ENCODE measurements at regions not wholly inside any gene's neighbourhood (a gene's known extent, or its start where the extent isn't known, plus 50 kb on each side); places are given as distances from the start of the nearest gene placed in this dataset.
"Not testable (repeated sequence)": the region's sequence is repeated elsewhere in the genome, so short reads cannot be mapped to it uniquely, and the experiment has no call there.

DNA sequence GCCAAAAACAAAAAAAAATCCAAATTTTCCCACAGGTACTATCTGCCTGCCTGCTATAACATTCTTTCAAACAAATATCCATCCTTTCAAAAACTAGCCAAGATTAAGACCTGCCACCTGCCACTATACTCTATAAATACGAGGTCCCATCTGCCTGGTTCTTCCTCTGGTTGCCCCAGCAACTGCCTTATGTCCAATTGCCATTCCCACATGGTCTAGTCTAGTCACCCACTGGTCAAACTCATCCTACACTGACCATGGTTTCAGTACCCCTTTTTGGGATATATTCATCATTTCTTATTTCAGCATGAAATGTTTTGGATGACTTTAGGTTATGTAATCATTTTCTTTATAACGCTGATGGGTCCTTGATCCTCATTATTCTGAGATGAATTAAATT lies 95.1 kb upstream of the CCNG1 start:
- ATAC-seq (ENCODE audit: low read depth in 2 of 2) (no peak), DNase-seq (no peak)
- Histone ChIP-seq H3K4me3 (ENCODE audit: low read depth, low read length) (no peak overlapping the region), H3K27ac (ENCODE audit: insufficient read depth, low read length, poor library complexity, severe bottlenecking) (no peak overlapping the region), H3K4me1 (ENCODE audit: control insufficient read depth, insufficient read depth, low read length, poor library complexity, severe bottlenecking) (no peaks in the 10 kb centered on the region), H3K9me3 (ENCODE audit: control insufficient read depth in 2 of 2, low read length in 2 of 2) (no peaks in the 10 kb centered on the region), H3K27me3 (ENCODE audit: control insufficient read depth, insufficient read depth, low read length) (peaks cover 2% of the 10 kb centered on the region), H3K36me3 (ENCODE audit: control insufficient read depth, insufficient read depth, low read length) (no peaks in the 10 kb centered on the region)
- Mint-ChIP-seq H3K9me3 (peaks cover 0 to 1% (median 0%) of the 10 kb centered on the region in 7 donors), H3K27ac (no peak overlapping the region), H3K36me3 (no peaks in the 10 kb centered on the region), H3K4me1 (no peaks in the 10 kb centered on the region), H3K4me3 (no peak overlapping the region), H3K27me3 (no peaks in the 10 kb centered on the region)

DNA sequence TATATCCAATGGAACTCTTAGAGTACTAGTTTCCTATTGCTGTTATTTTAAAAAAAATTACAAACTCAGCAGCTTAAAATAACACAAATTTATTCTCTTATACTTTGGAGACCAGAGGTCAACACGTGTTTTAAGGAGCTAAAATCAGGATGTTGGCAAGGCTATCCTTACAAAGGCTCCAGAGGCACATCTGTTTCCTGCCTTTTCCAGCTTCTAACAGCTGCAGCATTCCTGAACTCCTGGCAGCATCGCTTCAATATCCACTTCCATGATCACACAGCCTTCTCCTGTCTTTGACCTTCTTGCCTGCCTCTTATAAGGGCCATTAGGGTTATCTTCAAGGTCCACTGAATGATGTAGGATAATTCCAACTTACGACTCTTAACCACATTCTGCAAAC lies 92.2 kb upstream of the CCNG1 start:
- H3K27me3 ChIP-seq (ENCODE audit: control insufficient read depth, insufficient read depth, low read length), result peaks cover 2% of the 10 kb centered on the region
- no peaks in the 10 kb centered on the region for H3K4me1 ChIP-seq (ENCODE audit: control insufficient read depth, insufficient read depth, low read length, poor library complexity, severe bottlenecking)
- Mint-ChIP-seq H3K4me3 (no peak overlapping the region), H3K9me3 (peaks cover 0 to 1% (median 0%) of the 10 kb centered on the region in 7 donors), H3K27ac (peak overlapping the region in 1 of 3 donors; percentile 27), H3K27me3 (no peaks in the 10 kb centered on the region), H3K36me3 (no peaks in the 10 kb centered on the region), H3K4me1 (no peaks in the 10 kb centered on the region)
- no peak overlapping the region for H3K27ac ChIP-seq (ENCODE audit: insufficient read depth, low read length, poor library complexity, severe bottlenecking)
- no peaks in the 10 kb centered on the region for H3K9me3 ChIP-seq (ENCODE audit: control insufficient read depth in 2 of 2, low read length in 2 of 2)
- DNase-seq (no peak), ATAC-seq (ENCODE audit: low read depth in 2 of 2) (no peak)
- no peak overlapping the region for H3K4me3 ChIP-seq (ENCODE audit: low read depth, low read length)
- H3K36me3 ChIP-seq (ENCODE audit: control insufficient read depth, insufficient read depth, low read length), result no peaks in the 10 kb centered on the region

DNA sequence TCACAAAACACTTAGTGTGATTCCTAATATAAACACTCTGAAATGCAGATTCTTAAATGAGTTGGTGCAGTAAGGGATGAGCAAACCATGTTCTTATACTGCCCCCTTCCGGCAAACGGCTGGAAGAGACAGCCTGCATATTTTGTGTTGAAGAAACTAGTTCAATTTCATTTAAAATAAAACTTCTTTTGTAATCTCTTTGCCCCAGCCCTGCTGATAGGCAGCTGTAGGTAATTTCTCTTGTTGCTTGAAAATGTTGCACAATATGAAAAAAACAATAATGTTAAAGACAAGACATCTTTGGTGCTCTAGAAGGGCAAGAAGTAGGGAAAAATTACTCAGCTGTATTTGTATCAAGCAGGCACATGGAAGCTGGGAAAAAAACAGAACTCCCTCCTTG lies 89.7 kb upstream of the CCNG1 start:
- H3K9me3 ChIP-seq (ENCODE audit: control insufficient read depth in 2 of 2, low read length in 2 of 2), result no peaks in the 10 kb centered on the region
- H3K4me1 ChIP-seq (ENCODE audit: control insufficient read depth, insufficient read depth, low read length, poor library complexity, severe bottlenecking), result no peaks in the 10 kb centered on the region
- H3K27ac ChIP-seq (ENCODE audit: insufficient read depth, low read length, poor library complexity, severe bottlenecking), result no peak overlapping the region
- DNase-seq, result peak; percentile 11 to 69 (median 45)
- H3K4me3 ChIP-seq (ENCODE audit: low read depth, low read length), result no peak overlapping the region
- H3K27me3 Mint-ChIP-seq, result no peaks in the 10 kb centered on the region
- no peak overlapping the region for H3K27ac Mint-ChIP-seq
- no peaks in the 10 kb centered on the region for H3K9me3 Mint-ChIP-seq
- H3K4me1 Mint-ChIP-seq, result no peaks in the 10 kb centered on the region
- H3K36me3 Mint-ChIP-seq, result no peaks in the 10 kb centered on the region
- H3K27me3 ChIP-seq (ENCODE audit: control insufficient read depth, insufficient read depth, low read length), result peaks cover 2% of the 10 kb centered on the region
- H3K4me3 Mint-ChIP-seq, result no peak overlapping the region
- ATAC-seq (ENCODE audit: low read depth in 2 of 2), result peak in 1 of 2 donors; percentile 40
- H3K36me3 ChIP-seq (ENCODE audit: control insufficient read depth, insufficient read depth, low read length), result no peaks in the 10 kb centered on the region

DNA sequence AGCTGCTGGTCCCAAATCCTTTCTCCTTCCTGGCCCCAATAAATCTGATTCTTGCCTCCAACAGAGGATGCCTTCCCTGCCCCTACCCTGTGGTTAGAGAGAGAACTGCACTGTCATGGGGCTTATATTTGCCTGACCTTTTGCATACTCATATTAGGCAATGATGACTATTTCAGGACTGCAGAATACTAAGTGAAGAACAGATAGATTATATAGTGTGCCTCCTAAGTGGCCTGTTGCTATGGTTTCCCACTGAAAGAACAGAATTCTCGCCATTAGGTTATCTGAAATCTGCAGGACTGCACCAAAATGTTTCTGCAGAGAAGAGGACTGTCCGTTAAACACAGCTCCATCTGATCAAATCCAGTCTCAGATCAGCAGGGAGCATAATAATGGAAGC lies 87.3 kb upstream of the CCNG1 start:
- Mint-ChIP-seq H3K4me3 (no peak overlapping the region), H3K36me3 (no peaks in the 10 kb centered on the region), H3K27ac (no peak overlapping the region), H3K27me3 (peaks cover under 1% of the 10 kb centered on the region), H3K4me1 (no peaks in the 10 kb centered on the region), H3K9me3 (no peaks in the 10 kb centered on the region)
- Histone ChIP-seq H3K9me3 (ENCODE audit: control insufficient read depth in 2 of 2, low read length in 2 of 2) (no peaks in the 10 kb centered on the region), H3K4me3 (ENCODE audit: low read depth, low read length) (no peak overlapping the region), H3K27me3 (ENCODE audit: control insufficient read depth, insufficient read depth, low read length) (peaks cover 2% of the 10 kb centered on the region), H3K4me1 (ENCODE audit: control insufficient read depth, insufficient read depth, low read length, poor library complexity, severe bottlenecking) (no peaks in the 10 kb centered on the region), H3K27ac (ENCODE audit: insufficient read depth, low read length, poor library complexity, severe bottlenecking) (no peak overlapping the region), H3K36me3 (ENCODE audit: control insufficient read depth, insufficient read depth, low read length) (no peaks in the 10 kb centered on the region)
- ATAC-seq (ENCODE audit: low read depth in 2 of 2) (no peak), DNase-seq (no peak)

DNA sequence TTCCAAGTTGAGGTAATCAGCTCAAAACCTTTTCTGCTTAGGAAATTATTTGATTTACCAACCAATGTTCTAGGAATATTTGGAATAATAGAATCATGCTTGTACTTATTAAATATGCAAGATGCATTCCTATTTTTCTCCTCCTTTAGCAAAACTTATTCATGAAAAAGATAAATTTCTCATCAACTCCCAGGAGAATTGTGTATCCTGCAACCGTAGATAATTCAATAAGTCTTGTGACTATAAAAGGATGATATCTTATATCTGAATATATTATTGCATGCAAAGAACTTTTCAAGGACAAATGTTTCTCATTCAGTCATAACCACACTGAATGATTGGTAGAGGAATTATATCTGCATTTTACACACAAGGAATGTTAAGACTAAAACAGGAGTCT lies 84.9 kb upstream of the CCNG1 start:
- Histone ChIP-seq H3K4me3 (ENCODE audit: low read depth, low read length) (no peak overlapping the region), H3K27ac (ENCODE audit: insufficient read depth, low read length, poor library complexity, severe bottlenecking) (no peak overlapping the region), H3K4me1 (ENCODE audit: control insufficient read depth, insufficient read depth, low read length, poor library complexity, severe bottlenecking) (no peaks in the 10 kb centered on the region), H3K36me3 (ENCODE audit: control insufficient read depth, insufficient read depth, low read length) (no peaks in the 10 kb centered on the region), H3K27me3 (ENCODE audit: control insufficient read depth, insufficient read depth, low read length) (no peaks in the 10 kb centered on the region), H3K9me3 (ENCODE audit: control insufficient read depth in 2 of 2, low read length in 2 of 2) (no peaks in the 10 kb centered on the region)
- Mint-ChIP-seq H3K36me3 (no peaks in the 10 kb centered on the region), H3K9me3 (no peaks in the 10 kb centered on the region), H3K4me1 (no peaks in the 10 kb centered on the region), H3K4me3 (no peak overlapping the region), H3K27me3 (peaks cover 9% of the 10 kb centered on the region), H3K27ac (no peak overlapping the region)
- no peak for DNase-seq
- no peak for ATAC-seq (ENCODE audit: low read depth in 2 of 2)

DNA sequence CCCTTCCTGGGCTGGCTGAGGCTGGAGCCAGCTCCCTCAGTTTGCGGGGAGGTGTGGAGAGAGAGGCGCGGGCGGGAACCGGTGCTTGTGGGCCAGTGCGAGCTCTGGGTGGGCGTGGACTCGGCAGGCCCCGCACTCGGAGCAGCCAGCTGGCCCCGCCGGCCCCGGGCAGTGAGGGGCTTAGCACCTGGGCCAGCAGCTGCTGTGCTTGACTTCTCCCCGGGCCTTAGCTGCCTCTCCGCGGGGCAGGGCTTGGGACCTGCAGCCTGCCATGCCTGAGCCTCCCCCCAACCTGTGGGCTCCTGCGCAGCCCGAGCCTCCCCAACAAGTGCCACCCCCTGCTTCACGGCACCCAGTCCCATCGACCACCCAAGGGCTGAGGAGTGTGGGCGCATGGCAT lies 81.6 kb upstream of the CCNG1 start:
- H3K4me1 Mint-ChIP-seq; H3K27ac Mint-ChIP-seq; H3K36me3 ChIP-seq (ENCODE audit: control insufficient read depth, insufficient read depth, low read length); H3K36me3 Mint-ChIP-seq; H3K4me3 ChIP-seq (ENCODE audit: low read depth, low read length); DNase-seq; H3K27me3 ChIP-seq (ENCODE audit: control insufficient read depth, insufficient read depth, low read length); H3K4me3 Mint-ChIP-seq; H3K9me3 Mint-ChIP-seq; H3K27ac ChIP-seq (ENCODE audit: insufficient read depth, low read length, poor library complexity, severe bottlenecking); ATAC-seq (ENCODE audit: low read depth in 2 of 2); H3K9me3 ChIP-seq (ENCODE audit: control insufficient read depth in 2 of 2, low read length in 2 of 2); H3K4me1 ChIP-seq (ENCODE audit: control insufficient read depth, insufficient read depth, low read length, poor library complexity, severe bottlenecking): not testable (repeated sequence)
- H3K27me3 Mint-ChIP-seq, result peaks cover 10% of the 10 kb centered on the region

DNA sequence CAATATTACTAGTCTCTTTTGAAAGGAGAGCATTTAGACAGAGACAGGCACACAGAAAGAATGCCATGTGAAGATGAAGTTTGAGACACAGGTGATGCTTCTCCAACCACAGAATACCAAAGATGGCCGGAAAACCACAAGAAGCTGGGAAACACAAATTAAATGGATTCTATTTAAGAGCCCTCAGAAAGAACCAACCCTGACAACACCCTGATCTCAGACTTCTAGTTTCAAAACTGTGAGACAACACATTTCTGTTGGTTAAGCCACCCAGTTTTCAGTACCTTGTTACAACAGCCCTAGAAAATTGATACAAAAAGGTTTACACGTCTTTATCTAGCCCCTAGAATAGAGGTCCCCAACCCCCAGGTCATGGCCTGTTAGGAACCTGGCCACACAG lies 79.8 kb upstream of the CCNG1 start:
- no peak overlapping the region for H3K4me3 Mint-ChIP-seq
- no peak overlapping the region for H3K27ac Mint-ChIP-seq
- H3K4me1 Mint-ChIP-seq, result no peaks in the 10 kb centered on the region
- Histone ChIP-seq H3K4me3 (ENCODE audit: low read depth, low read length) (no peak overlapping the region), H3K9me3 (ENCODE audit: control insufficient read depth in 2 of 2, low read length in 2 of 2) (no peaks in the 10 kb centered on the region), H3K4me1 (ENCODE audit: control insufficient read depth, insufficient read depth, low read length, poor library complexity, severe bottlenecking) (no peaks in the 10 kb centered on the region), H3K36me3 (ENCODE audit: control insufficient read depth, insufficient read depth, low read length) (no peaks in the 10 kb centered on the region), H3K27me3 (ENCODE audit: control insufficient read depth, insufficient read depth, low read length) (no peaks in the 10 kb centered on the region), H3K27ac (ENCODE audit: insufficient read depth, low read length, poor library complexity, severe bottlenecking) (no peak overlapping the region)
- H3K36me3 Mint-ChIP-seq, result no peaks in the 10 kb centered on the region
- peaks cover 10% of the 10 kb centered on the region for H3K27me3 Mint-ChIP-seq
- peaks cover 0 to 1% (median 0%) of the 10 kb centered on the region in 7 donors for H3K9me3 Mint-ChIP-seq
- no peak for DNase-seq
- no peak for ATAC-seq (ENCODE audit: low read depth in 2 of 2)

DNA sequence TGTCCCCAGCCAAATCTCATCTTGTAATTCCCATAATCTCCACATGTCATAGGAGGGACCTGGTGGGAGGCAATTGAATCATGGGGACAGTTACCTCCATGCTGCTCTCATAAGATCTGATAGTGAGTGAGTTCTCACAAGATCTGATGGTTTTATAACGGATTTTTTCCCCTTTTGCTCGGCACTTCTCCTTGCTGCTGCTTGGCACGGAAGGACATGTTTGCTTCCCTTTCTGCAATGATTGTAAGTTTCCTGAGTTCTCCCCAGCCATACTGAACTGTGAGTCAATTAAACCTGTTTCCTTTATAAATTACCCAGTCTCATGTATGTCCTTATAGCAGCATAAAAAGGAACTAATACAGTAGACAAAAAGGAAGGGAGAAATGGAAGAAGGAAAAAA lies 76.7 kb upstream of the CCNG1 start:
- no peaks in the 10 kb centered on the region for H3K36me3 Mint-ChIP-seq
- no peak overlapping the region for H3K27ac Mint-ChIP-seq
- peak overlapping the region in 1 of 4 donors; percentile 4 for H3K4me3 Mint-ChIP-seq
- peaks cover 7% of the 10 kb centered on the region for H3K27me3 Mint-ChIP-seq
- no peak for ATAC-seq (ENCODE audit: low read depth in 2 of 2)
- H3K36me3 ChIP-seq (ENCODE audit: control insufficient read depth, insufficient read depth, low read length), result no peaks in the 10 kb centered on the region
- H3K9me3 Mint-ChIP-seq, result peaks cover 0 to 1% (median 0%) of the 10 kb centered on the region in 7 donors
- no peak for DNase-seq
- H3K9me3 ChIP-seq (ENCODE audit: control insufficient read depth in 2 of 2, low read length in 2 of 2), result no peaks in the 10 kb centered on the region
- no peaks in the 10 kb centered on the region for H3K4me1 ChIP-seq (ENCODE audit: control insufficient read depth, insufficient read depth, low read length, poor library complexity, severe bottlenecking)
- H3K4me1 Mint-ChIP-seq, result no peaks in the 10 kb centered on the region
- H3K4me3 ChIP-seq (ENCODE audit: low read depth, low read length), result no peak overlapping the region
- no peak overlapping the region for H3K27ac ChIP-seq (ENCODE audit: insufficient read depth, low read length, poor library complexity, severe bottlenecking)
- no peaks in the 10 kb centered on the region for H3K27me3 ChIP-seq (ENCODE audit: control insufficient read depth, insufficient read depth, low read length)

Data from CD4-positive, CD25-positive, alpha-beta regulatory T cell (primary cell).